IMR-90 (cell line): ENCODE measurements at regions not wholly inside any gene's neighbourhood (a gene's known extent, or its start where the extent isn't known, plus 50 kb on each side); places are given as distances from the start of the nearest gene placed in this dataset.

Experiments
- ATAC-seq: fragments of 200-7000 bp; cut with Tn5 transposase; 2 replicates; pipeline ENCODE4 v1.9.1; 2020; ENCODE audit warnings: low read depth, mild to moderate bottlenecking, moderate library complexity
- BruUV-seq: library from RNA; stranded (reverse); fragments of 400-500 nt; replicated peaks from 2 replicates; lab custom pipeline; 2021; lab: Mats Ljungman, UMichigan
- CTCF ChIA-PET: fragments of 300-600 bp; formaldehyde crosslinking; extraction: SDS; loops from one replicate; lab custom pipeline; 2021; ENCODE audit warnings: antibody characterized with exemption; lab: Yijun Ruan, JAX
- POLR2A ChIA-PET: fragments of 300-600 bp; sonication (Branson Sonifier 250); formaldehyde crosslinking; loops from one replicate; lab custom pipeline; 2022; ENCODE audit warnings: antibody characterized with exemption; ENCODE audit not compliant: unreplicated experiment; lab: Charles Lee
- DNase-seq: peaks from one replicate; pipeline ENCODE4 v3.0.0; 2013
- H2AFZ ChIP-seq: replicated peaks from 2 replicates; pipeline ENCODE3; 2013; ENCODE audit warnings: low read length, mild to moderate bottlenecking; ENCODE audit not compliant: poor library complexity
- H2AK5ac ChIP-seq: 2 replicates; pipeline ENCODE4 v1.6.1; 2013; ENCODE audit warnings: low read depth, low read length, inconsistent platforms
- H2AK9ac ChIP-seq: replicated peaks from 2 replicates; pipeline ENCODE3; 2013; ENCODE audit warnings: mild to moderate bottlenecking, low read depth, low read length, moderate library complexity; ENCODE audit not compliant: poor library complexity
- H2BK120ac ChIP-seq: 2 replicates; pipeline ENCODE4 v1.6.1; 2013; ENCODE audit warnings: low read depth, low read length, inconsistent platforms
- H2BK15ac ChIP-seq: 3 replicates; pipeline ENCODE4 v1.6.1; 2013; ENCODE audit warnings: low read depth, low read length, inconsistent platforms
- H2BK20ac ChIP-seq: 2 replicates; pipeline ENCODE4 v1.6.1; 2013; ENCODE audit warnings: low read depth, mild to moderate bottlenecking, inconsistent platforms, low read length, moderate library complexity
- H2BK5ac ChIP-seq: 2 replicates; pipeline ENCODE4 v1.6.1; 2013; ENCODE audit warnings: mild to moderate bottlenecking, low read depth, low read length, inconsistent platforms; ENCODE audit not compliant: poor library complexity, severe bottlenecking
- H3K14ac ChIP-seq: replicated peaks from 2 replicates; pipeline ENCODE4 v1.6.1; 2013; ENCODE audit warnings: low read depth, low read length, inconsistent platforms
- H3K18ac ChIP-seq: 2 replicates; pipeline ENCODE4 v1.6.1; 2013; ENCODE audit warnings: low read depth, low read length, control low read depth
- H3K23ac ChIP-seq: 2 replicates; pipeline ENCODE4 v1.6.1; 2013; ENCODE audit warnings: low read depth, low read length, inconsistent platforms
- H3K27ac ChIP-seq: 2 replicates; pipeline ENCODE4 v1.5.1; 2013; ENCODE audit warnings: mild to moderate bottlenecking, control low read depth, low read length; ENCODE audit not compliant: insufficient read depth
- H3K27me3 ChIP-seq: 2 replicates; pipeline ENCODE4 v1.6.1; 2013; ENCODE audit warnings: low read length; ENCODE audit not compliant: control insufficient read depth, insufficient read depth
- H3K36me3 ChIP-seq: 2 replicates; pipeline ENCODE4 v1.6.1; 2013; ENCODE audit warnings: low read length, mixed read lengths; ENCODE audit not compliant: control insufficient read depth, insufficient read depth
- H3K4ac ChIP-seq: 2 replicates; pipeline ENCODE4 v1.6.1; 2013; ENCODE audit warnings: low read depth, low read length, inconsistent platforms
- H3K4me1 ChIP-seq: 2 replicates; pipeline ENCODE4 v1.6.1; 2013; ENCODE audit warnings: low read length, mixed read lengths; ENCODE audit not compliant: control insufficient read depth, insufficient read depth
- H3K4me2 ChIP-seq: 2 replicates; pipeline ENCODE4 v1.6.1; 2013; ENCODE audit warnings: low read depth, mild to moderate bottlenecking, control low read depth, low read length, moderate library complexity
- H3K4me3 ChIP-seq: 2 replicates; pipeline ENCODE4 v1.5.1; 2013; ENCODE audit warnings: low read depth, mild to moderate bottlenecking, control low read depth, low read length, moderate library complexity; ENCODE audit not compliant: insufficient read depth
- H3K56ac ChIP-seq: 2 replicates; pipeline ENCODE4 v1.6.1; 2013; ENCODE audit warnings: low read length, inconsistent platforms; ENCODE audit not compliant: insufficient read depth; ENCODE audit errors: extremely low read depth
- H3K79me1 ChIP-seq, 2 experiments: 2 replicates each; pipeline ENCODE4 v1.6.1; 2013; ENCODE audit warnings: low read length in 2 of 2, inconsistent platforms in 1 of 2, low read depth in 1 of 2
- H3K9ac ChIP-seq: 2 replicates; pipeline ENCODE4 v1.6.1; 2013; ENCODE audit warnings: low read depth, low read length, control low read depth
- H3K9me1 ChIP-seq: 2 replicates; pipeline ENCODE4 v1.6.1; 2013; ENCODE audit warnings: low read length, inconsistent platforms; ENCODE audit not compliant: insufficient read depth
- H3K9me3 ChIP-seq: 2 replicates; pipeline ENCODE4 v1.6.1; 2013; ENCODE audit warnings: low read length; ENCODE audit not compliant: control insufficient read depth, insufficient read depth
- H4K20me1 ChIP-seq: 2 replicates; pipeline ENCODE4 v1.6.1; 2013; ENCODE audit warnings: low read length, inconsistent platforms; ENCODE audit not compliant: insufficient read depth
- H4K5ac ChIP-seq: 2 replicates; pipeline ENCODE4 v1.6.1; 2013; ENCODE audit warnings: mild to moderate bottlenecking, low read depth, low read length, control low read depth
- H4K8ac ChIP-seq, 2 experiments: 2 replicates each; pipeline ENCODE4 v1.6.1; 2013; ENCODE audit warnings: low read depth in 2 of 2, low read length in 2 of 2, control low read depth in 1 of 2, inconsistent platforms in 1 of 2
- H4K91ac ChIP-seq: 2 replicates; pipeline ENCODE4 v1.6.1; 2013; ENCODE audit warnings: low read depth, low read length, inconsistent platforms; ENCODE audit not compliant: insufficient read depth
- CHD1 ChIP-seq: IDR thresholded peaks from 2 replicates; pipeline ENCODE4 v1.6.1; 2012; ENCODE audit warnings: low read depth, low read length, improper control_type of control experiment
- FOS ChIP-seq: fragments of 150-350 bp; IDR thresholded peaks from 2 replicates; pipeline ENCODE4 v1.6.1; 2016; ENCODE audit warnings: low read depth, low read length
- NFE2L2 ChIP-seq: fragments of 150-350 bp; IDR thresholded peaks from 2 replicates; pipeline ENCODE4 v1.6.1; 2016; ENCODE audit warnings: low read depth, mild to moderate bottlenecking, low read length
- RCOR1 ChIP-seq: IDR thresholded peaks from 2 replicates; pipeline ENCODE4 v1.6.1; 2012; ENCODE audit warnings: mild to moderate bottlenecking, low read length, improper control_type of control experiment; ENCODE audit not compliant: insufficient replicate concordance
- WGBS, 2 experiments: methylation state at CpG; one replicate each; pipeline versions ENCODE4 v1.1.5 to v1.1.7; 2013; ENCODE audit warnings: missing lambda C conversion rate in 2 of 2; ENCODE audit not compliant: insufficient read length in 1 of 2; ENCODE audit errors: extremely low coverage in 2 of 2; 5-methylcytosine and 5-hydroxymethylcytosine counted together
- dilution Hi-C: fragments of 300-500 bp; cut with HindIII; formaldehyde crosslinking; loops from one replicate; pipeline ENCODE4 v1.14.3; 2018; ENCODE audit warnings: low sequenced_read_pairs; ENCODE audit not compliant: unreplicated experiment
- in situ Hi-C: fragments of 300-500 bp; cut with MboI; formaldehyde crosslinking; loops from 3 replicates; pipeline ENCODE4 v1.14.3; 2019; ENCODE audit warnings: low sequenced_read_pairs, inconsistent platforms, mixed read lengths
- intact Hi-C: fragments of 100-400 bp; cut with micrococcal nuclease; formaldehyde crosslinking; loops from 2 replicates; pipeline ENCODE4 v1.10.0; 2022

GRCh38 chr6:81996414-81996813 lies 243.9 kb upstream of the TENT5A start:
- Histone ChIP-seq H3K56ac (peak overlapping the region; percentile 78; the same call in 1 of the 2 replicates), H3K23ac (peak overlapping the region; percentile 65; the same call in 1 of the 2 replicates), H3K4me2 (no peak overlapping the region; the same call in 1 of the 2 replicates), H2AK5ac (no peak overlapping the region), H3K9me1 (peaks cover 3% of the 10 kb centered on the region), H2AFZ (no peak overlapping the region), H3K4ac (peak overlapping the region; percentile 76), H4K91ac (peak overlapping the region; percentile 73), H2BK5ac (peak overlapping the region; percentile 99), H3K4me1 (peaks cover 19% of the 10 kb centered on the region), H3K14ac (peak overlapping the region; percentile 85), H3K18ac (peak overlapping the region; percentile 98; the same call in 1 of the 2 replicates), H3K27ac (peak overlapping the region; percentile 54), H2BK20ac (peak overlapping the region; percentile 95), H3K9ac (no peak overlapping the region), H2AK9ac (no peak overlapping the region), H3K27me3 (no peaks in the 10 kb centered on the region), H4K8ac (peak overlapping the region; percentile 78 to 90; a peak in 3 of 4 replicates), H4K5ac (peak overlapping the region; percentile 87; the same call in 1 of the 2 replicates), H3K4me3 (no peak overlapping the region), H2BK15ac (peak overlapping the region; percentile 75; the same call in 1 of the 3 replicates), H3K36me3 (no peaks in the 10 kb centered on the region), H3K79me1 (no peaks in the 10 kb centered on the region), H2BK120ac (peak overlapping the region; percentile 96), H3K9me3 (no peaks in the 10 kb centered on the region), H4K20me1 (no peaks in the 10 kb centered on the region)
- intact Hi-C loops (loop anchor here (2.0 to 10.0 kb wide), 5 partner anchors 102 to 1392 kb away; partner anchors contain the start of gene TENT5A), dilution Hi-C loops (no loop called here), in situ Hi-C loops (no loop called here)
- 93% methylated on average over 2 of the region's 4 CpGs; no CpG with 5 or more reads in 1 of the 2 experiments for WGBS, 2 experiments
- DNase-seq = peak; percentile 85
- BruUV-seq = no TSS peak
- peak; percentile 32 for ATAC-seq
- ChIA-PET POLR2A (no interaction called here), CTCF (no interaction called here)
- TF ChIP-seq NFE2L2 = no peak
- no peak for TF ChIP-seq CHD1
- TF ChIP-seq RCOR1 = peak; percentile 95
- peak; percentile 60; the same call in 1 of the 2 replicates for TF ChIP-seq FOS
